ENCODE measurements at regions not wholly inside any gene's neighbourhood (a gene's known extent, or its start where the extent isn't known, plus 50 kb on each side); places are given as distances from the start of the nearest gene placed in this dataset.

DNA sequence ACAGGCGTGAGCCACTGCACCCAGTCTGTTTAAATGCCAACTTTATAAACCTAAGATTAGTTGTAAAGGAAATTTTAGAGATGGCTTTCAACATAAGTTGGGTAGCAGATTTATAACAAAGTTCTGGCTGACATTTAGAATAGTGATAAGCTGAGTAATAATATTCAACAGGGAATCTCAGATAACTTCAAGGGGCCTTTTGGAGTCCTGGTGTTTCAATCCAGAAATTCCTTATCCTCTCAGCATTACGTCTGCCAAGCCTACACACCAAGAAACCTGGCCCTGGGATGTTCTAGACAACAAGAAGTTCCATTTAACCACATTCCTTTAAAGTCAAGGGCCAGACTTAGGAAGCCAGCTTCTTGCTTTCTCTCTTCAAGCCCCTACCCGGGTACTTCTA is 59.5 kb upstream of the DYRK2 start:
- Histone ChIP-seq H3F3A (ENCODE audit: insufficient read depth) (no peaks in the 10 kb centered on the region), H3K9me3 (ENCODE audit: insufficient read depth, low read length) (no peaks in the 10 kb centered on the region), H4K20me1 (ENCODE audit: low read depth, low read length) (no peaks in the 10 kb centered on the region), H3K36me3 (ENCODE audit: low read length) (no peaks in the 10 kb centered on the region), H3K27ac (ENCODE audit: low read depth, low read length) (no peak overlapping the region), H3K4me2 (ENCODE audit: low read depth, low read length, poor library complexity, severe bottlenecking) (no peak overlapping the region), H3K27me3 (ENCODE audit: low read length) (no peaks in the 10 kb centered on the region), H3K9ac (ENCODE audit: low read length) (no peak overlapping the region), H3K4me3 (ENCODE audit: insufficient read depth, low read length, poor library complexity, severe bottlenecking) (no peak overlapping the region), H3K9me2 (replicated peaks; ENCODE audit: insufficient read depth, low read length) (no peaks in the 10 kb centered on the region), H3K79me2 (ENCODE audit: insufficient read depth, low read length) (no peaks in the 10 kb centered on the region), H2AFZ (ENCODE audit: low read depth, low read length, severe bottlenecking) (no peak overlapping the region)
- no peak for TF ChIP-seq EZH2phosphoT487 (conservative IDR thresholded peaks at IDR 0.05; ENCODE audit: low read length)
- TF ChIP-seq, protein P1, sequence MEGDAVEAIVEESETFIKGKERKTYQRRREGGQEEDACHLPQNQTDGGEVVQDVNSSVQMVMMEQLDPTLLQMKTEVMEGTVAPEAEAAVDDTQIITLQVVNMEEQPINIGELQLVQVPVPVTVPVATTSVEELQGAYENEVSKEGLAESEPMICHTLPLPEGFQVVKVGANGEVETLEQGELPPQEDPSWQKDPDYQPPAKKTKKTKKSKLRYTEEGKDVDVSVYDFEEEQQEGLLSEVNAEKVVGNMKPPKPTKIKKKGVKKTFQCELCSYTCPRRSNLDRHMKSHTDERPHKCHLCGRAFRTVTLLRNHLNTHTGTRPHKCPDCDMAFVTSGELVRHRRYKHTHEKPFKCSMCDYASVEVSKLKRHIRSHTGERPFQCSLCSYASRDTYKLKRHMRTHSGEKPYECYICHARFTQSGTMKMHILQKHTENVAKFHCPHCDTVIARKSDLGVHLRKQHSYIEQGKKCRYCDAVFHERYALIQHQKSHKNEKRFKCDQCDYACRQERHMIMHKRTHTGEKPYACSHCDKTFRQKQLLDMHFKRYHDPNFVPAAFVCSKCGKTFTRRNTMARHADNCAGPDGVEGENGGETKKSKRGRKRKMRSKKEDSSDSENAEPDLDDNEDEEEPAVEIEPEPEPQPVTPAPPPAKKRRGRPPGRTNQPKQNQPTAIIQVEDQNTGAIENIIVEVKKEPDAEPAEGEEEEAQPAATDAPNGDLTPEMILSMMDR (IDR thresholded peaks at IDR 0.05; ENCODE audit: insufficient read depth, low read length, poor library complexity, severe bottlenecking), result no peak

DNA sequence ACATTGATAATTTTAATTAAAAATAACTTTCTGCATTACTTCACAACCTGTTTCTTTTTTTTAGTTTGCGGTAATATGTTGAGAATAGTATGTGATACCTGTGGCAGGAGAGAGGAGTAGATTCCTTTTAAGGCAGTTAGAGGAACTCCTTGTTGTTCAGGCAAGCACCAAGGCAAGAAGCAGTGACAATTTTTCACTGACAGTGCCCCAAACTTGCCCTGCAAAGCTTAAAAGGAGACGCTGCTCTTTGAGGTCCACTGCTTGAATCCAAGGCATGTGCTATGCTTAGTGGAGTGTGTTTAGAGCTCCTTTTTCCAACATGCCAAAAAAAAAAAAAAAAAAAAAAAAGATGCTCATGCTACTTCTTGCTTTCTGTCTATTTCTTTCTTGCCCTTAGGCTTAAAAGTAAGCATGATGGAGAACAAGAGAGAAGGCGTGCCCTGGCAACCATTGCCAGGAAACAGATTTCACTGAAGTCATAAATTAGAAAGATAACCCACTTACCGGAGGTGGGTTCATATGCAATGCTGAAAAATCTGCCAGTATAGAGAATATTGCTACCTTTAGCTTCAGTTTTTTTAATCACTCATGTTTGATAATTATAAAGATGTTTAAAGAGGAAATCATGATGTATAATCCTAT is 58.3 kb upstream of the DYRK2 start:
- Histone ChIP-seq H3K79me2 (ENCODE audit: insufficient read depth, low read length) (no peaks in the 10 kb centered on the region), H3K9ac (ENCODE audit: low read length) (no peak overlapping the region), H4K20me1 (ENCODE audit: low read depth, low read length) (no peaks in the 10 kb centered on the region), H3F3A (ENCODE audit: insufficient read depth) (no peaks in the 10 kb centered on the region), H3K4me3 (ENCODE audit: insufficient read depth, low read length, poor library complexity, severe bottlenecking) (no peak overlapping the region), H2AFZ (ENCODE audit: low read depth, low read length, severe bottlenecking) (no peak overlapping the region), H3K4me2 (ENCODE audit: low read depth, low read length, poor library complexity, severe bottlenecking) (no peak overlapping the region), H3K9me2 (replicated peaks; ENCODE audit: insufficient read depth, low read length) (no peaks in the 10 kb centered on the region), H3K36me3 (ENCODE audit: low read length) (no peaks in the 10 kb centered on the region), H3K9me3 (ENCODE audit: insufficient read depth, low read length) (no peaks in the 10 kb centered on the region), H3K27me3 (ENCODE audit: low read length) (no peaks in the 10 kb centered on the region), H3K27ac (ENCODE audit: low read depth, low read length) (no peak overlapping the region)
- TF ChIP-seq, protein P1 (IDR thresholded peaks at IDR 0.05; ENCODE audit: insufficient read depth, low read length, poor library complexity, severe bottlenecking), result no peak
- no peak for TF ChIP-seq EZH2phosphoT487 (conservative IDR thresholded peaks at IDR 0.05; ENCODE audit: low read length)

DNA sequence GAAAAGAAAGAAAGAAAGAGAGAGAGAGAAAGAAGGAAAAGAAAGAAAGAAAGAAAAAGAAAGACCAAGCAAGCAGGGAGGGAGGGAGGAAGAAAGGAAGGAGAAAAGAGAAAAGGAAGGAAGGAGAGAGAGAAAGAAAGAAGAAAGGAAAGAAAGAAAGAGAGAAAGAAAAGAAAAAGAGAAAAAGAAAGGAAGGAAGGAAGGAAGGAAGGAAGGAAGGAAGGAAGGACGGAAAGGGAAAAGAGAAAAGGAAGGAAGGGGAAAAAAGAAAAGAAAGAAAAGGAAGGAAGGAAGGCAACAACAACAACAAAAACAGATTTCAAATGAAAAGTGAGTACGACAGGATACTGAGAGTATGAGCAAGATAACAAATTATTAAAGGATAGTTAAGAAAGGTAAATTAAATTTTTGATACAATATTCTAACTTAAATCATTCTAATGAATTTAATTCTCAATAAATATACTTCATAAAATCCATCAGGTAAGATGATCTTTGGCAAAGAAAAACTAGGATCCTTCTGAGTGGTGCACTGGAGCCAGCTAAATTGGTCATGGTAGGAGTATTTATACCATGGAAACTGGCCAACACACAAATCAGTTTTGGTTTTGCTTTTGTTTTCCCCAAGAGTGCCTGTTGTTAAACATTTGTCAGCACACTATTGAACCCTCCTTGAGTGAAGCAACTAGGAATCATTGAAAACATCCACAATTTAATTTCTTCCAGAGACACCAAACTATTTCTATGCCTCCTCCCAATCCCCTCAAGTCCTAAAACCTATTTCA is 56.1 kb upstream of the DYRK2 start:
- no peak overlapping the region for H2AFZ ChIP-seq (ENCODE audit: low read depth, low read length, severe bottlenecking)
- H3K27ac ChIP-seq (ENCODE audit: low read depth, low read length), result no peak overlapping the region
- H3F3A ChIP-seq (ENCODE audit: insufficient read depth), result no peaks in the 10 kb centered on the region
- no peak overlapping the region for H3K9ac ChIP-seq (ENCODE audit: low read length)
- TF ChIP-seq EZH2phosphoT487 (conservative IDR thresholded peaks at IDR 0.05; ENCODE audit: low read length), result no peak
- TF ChIP-seq, protein P1 (IDR thresholded peaks at IDR 0.05; ENCODE audit: insufficient read depth, low read length, poor library complexity, severe bottlenecking), result no peak
- H3K36me3 ChIP-seq (ENCODE audit: low read length), result no peaks in the 10 kb centered on the region
- no peak overlapping the region for H3K4me3 ChIP-seq (ENCODE audit: insufficient read depth, low read length, poor library complexity, severe bottlenecking)
- no peak overlapping the region for H3K4me2 ChIP-seq (ENCODE audit: low read depth, low read length, poor library complexity, severe bottlenecking)
- no peaks in the 10 kb centered on the region for H3K79me2 ChIP-seq (ENCODE audit: insufficient read depth, low read length)
- no peaks in the 10 kb centered on the region for H3K9me3 ChIP-seq (ENCODE audit: insufficient read depth, low read length)
- no peaks in the 10 kb centered on the region for H3K9me2 ChIP-seq (replicated peaks; ENCODE audit: insufficient read depth, low read length)
- no peaks in the 10 kb centered on the region for H4K20me1 ChIP-seq (ENCODE audit: low read depth, low read length)
- H3K27me3 ChIP-seq (ENCODE audit: low read length), result no peaks in the 10 kb centered on the region
